Left lobe of liver (tissue), 2 donors: ENCODE measurements at regions not wholly inside any gene's neighbourhood (a gene's known extent, or its start where the extent isn't known, plus 50 kb on each side); places are given as distances from the start of the nearest gene placed in this dataset.
"Not testable (repeated sequence)": the region's sequence is repeated elsewhere in the genome, so short reads cannot be mapped to it uniquely, and the experiment has no call there.

Experiments used
- ATAC-seq: fragments of 200-7000 bp; cut with Tn5 transposase; one replicate; pipeline ENCODE4 v1.9.1; 2020; ENCODE audit warnings: mild to moderate bottlenecking, moderate library complexity
- DNase-seq: peaks from one replicate; pipeline ENCODE4 v3.0.0-alpha.2; 2020; ENCODE audit warnings: low spot score
- donor health status: DM: no; HTN: no; CAD: no; lungs with moderate emphysema.
- donor health status: DM: no; HTN: yes; CAD: no.

DNA sequence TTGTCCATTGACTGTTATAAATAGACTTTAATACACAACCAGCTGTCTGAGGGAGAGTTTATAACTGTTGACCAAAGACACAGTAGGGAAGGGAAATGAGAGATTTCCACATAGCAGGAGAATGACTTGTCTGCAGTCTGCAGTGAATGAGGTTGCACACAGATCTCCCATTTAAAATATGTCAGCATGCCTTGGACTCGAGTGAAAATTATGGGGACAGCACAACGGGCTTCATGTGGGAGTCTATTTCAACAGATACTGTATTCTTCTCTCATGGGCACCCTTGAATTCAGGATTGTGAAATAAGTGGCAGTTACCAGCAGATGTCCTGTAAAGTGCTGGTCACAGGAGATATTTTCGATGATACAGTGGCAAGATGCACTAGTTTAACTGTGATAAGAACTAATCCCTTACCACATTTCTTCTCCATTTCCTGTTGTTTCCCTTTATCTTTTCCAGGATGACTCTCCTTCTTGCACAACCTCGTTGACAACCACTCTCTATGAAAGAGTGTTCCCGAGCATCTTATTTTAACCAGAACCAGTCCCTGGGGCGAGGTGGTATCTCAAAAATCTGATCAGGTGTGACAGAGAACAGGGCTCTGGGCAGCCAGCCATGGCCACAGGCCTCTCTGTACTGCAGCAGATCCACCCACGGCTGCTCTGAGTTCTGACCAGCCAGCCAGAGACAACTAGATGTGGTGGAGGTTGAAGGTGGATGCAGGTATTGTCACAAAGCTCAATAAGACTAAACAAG lies 51.5 kb upstream of the MAP3K1 start:
- no peak for DNase-seq
- no peak for ATAC-seq

DNA sequence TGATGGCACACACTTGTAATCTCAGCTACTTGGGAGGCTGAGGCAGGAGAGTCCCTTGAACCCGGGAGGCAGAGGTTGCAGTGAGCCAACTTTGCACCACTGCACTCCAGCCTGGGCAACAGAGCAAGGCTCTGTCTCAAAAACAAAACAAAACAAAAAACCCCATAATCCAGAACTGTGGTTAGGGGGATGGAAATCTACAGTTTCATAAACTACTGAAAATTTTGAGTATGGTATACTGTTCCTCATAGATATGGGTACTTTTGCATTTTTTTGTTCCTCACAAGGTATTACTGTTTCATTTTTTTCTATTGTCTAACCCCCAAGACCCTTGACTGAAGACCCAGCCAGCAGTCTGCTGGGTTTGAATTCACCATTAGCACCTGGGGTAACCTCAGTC lies 52.2 kb upstream of the MAP3K1 start:
- DNase-seq (no peak), ATAC-seq (no peak)

DNA sequence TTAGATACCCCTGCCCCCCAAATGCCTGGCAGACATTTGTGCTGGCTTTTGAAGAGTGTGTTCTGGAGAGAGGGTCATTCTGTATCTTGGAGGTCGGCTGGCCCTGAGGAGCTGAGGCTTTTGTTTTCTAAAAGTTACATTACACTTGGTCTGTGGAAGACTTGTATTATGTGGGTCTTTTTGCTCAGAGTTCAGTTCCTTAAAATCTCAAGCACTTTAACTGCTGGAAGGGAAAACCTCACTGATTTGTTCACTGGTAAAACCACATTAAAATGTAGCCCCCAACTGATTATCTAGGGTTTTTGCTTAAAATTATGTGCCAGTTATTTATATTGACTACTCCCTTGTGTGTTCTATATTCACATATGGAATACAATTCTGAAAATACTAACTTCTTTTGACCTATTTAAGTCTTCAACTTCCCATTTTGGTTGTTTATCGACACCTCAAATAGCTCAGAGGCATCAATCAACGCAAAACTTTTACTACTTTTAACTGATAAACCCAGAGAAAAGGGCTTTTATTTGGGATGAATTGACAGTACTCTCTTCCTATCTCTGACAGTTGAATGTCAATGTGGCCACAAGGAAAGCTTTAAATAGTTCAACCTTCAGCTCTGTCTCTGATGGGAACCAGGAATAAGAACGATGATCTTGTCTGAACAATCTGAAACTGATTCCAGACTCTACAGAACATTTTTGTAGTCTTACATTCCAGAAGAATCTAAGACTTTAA lies 54.0 kb upstream of the MAP3K1 start:
- DNase-seq (no peak), ATAC-seq (no peak)

DNA sequence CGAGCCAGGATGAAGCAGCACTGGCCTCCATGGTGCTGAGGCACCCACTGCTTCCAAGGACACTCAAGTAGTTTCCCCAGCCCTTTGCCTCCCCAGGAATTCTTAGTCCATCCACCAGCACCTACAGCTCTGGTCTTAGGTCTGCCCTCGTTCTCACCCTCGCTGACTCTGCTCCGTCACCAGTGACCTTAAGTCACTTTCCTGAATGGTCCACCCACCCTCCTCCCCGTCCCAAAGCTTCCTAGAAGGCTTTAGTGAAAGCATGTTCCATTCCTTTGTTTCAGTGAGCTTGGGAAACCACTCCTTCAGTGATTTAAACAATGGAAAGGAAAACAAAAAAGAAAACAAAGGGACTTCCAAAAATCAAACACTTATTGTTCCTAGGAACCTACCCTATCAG lies 54.6 kb upstream of the MAP3K1 start:
- ATAC-seq (no peak), DNase-seq (no peak)

DNA sequence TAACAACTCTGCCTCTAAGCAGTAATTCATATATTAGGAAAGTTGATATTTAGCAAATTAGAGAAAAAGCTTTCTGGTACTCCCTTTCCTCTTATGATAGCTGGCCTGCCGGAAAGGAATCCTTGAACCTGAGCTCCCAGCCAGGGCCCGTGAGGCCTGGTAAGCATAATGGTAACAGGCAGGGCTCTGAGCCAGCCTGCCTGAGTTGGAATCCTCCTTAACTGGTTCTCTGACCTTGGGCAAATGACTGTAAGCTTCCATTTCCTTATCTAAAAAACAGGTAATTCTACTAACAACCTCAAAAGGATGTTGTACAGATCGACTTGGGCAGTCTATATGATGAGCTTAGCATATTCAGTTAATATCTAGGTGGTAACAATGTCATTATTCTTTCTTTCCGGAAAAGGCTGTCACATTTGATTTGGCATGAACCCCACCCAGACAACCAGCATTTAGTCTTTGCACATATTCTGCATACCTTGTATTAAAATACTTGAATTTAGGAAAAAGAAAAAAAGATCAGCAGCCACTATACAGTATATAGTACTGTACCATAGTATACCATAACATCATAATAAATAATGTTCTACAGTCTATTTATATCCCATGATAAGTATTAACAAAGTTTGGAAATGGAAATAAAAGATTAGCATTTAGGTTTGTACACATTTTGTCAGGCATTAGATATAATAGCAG lies 55.7 kb upstream of the MAP3K1 start:
- DNase-seq = no peak

DNA sequence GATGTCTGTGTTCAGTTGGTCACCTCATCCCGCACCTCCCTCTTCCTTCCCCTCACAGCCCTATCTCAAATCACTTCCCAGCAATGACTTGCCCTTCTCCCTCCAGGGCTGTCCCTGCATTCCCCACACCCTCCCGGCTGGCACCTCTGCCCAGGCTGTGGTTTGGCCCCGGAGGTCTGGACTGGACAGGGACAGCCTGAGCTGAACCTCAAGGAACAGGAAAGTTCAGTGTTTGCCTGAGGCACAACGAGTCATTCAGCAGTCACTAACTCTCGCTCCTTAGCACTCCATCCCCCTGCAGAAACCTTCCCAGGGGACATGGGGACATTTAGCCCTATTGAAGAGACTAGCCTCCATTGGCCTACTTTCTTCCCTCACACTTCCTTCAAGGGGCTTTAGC lies 58.3 kb upstream of the MAP3K1 start:
- no peak for DNase-seq

More for the DNA sequence above, 55.7 kb upstream of the MAP3K1 start:
- no peak for ATAC-seq

DNA sequence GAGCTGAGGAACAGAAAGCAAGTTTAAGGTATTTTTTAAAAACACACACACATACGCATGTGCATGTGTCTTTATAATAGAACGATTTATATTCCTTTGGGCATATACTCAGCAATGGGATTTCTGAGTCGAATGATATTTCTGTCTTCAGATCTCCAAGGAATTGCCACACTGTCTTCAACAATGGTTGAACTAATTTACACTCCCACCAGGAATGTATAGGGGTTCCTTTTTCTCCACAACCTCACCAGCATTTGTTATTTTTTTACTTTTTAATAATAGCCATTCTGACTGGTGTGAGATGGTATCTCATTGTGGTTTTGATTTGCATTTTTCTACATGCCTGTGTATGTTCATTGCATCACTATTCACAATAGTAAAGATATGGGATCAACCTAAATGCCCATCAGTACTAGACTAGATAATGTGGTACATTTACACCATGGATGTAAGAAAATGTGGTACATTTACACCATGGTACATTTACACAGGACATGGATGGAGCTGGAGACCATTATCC lies 60.3 kb upstream of the MAP3K1 start:
- no peak for ATAC-seq
- DNase-seq = no peak

More for the DNA sequence above, 58.3 kb upstream of the MAP3K1 start:
- no peak for ATAC-seq

DNA sequence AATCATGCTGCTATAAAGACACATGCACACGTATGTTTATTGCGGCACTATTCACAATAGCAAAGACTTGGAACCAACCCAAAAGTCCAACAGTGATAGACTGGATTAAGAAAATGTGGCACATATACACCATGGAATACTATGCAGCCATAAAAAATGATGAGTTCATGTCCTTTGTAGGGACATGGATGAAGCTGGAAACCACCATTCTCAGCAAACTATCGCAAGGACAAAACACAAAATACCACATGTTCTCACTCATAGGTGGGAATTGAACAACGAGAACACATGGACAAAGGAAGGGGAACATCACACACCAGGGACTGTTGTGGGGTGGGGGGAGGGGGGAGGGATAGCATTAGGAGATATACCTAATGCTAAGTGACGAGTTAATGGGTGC lies 61.8 kb upstream of the MAP3K1 start:
- ATAC-seq, DNase-seq: not testable (repeated sequence)

DNA sequence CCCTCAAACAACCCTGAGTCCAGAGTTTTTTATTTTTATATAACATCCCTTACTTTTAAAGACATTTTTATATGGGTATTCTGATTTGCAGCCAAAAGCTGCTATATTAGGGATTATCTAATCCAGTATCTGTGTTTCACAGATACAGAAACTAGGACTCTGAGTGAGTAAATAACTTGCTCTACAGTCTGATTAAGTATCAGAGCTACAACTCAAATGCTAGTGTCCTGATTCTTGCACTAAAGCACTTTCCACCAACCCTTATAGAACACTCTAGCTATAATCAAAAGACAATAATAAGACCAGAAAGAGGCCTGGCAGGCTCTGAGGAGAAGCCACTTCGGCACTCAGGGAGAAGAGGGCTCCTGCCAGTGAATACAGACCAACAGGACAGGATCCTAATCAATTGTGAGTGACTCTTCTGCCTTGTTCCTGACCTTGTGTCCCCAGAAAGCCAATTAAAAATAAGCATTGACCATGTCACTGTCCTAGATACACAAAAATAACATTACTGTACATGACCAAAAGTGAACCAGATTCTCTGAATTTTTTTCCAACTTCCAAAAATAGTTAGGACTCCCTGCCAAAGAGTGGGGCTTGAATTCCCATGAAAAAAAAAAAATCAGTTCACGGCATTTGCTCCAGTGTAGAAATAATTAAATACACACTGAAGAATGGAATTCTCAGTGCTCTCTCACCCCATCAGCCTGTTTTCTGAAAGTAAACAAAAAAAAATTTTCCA lies 63.6 kb upstream of the MAP3K1 start:
- no peak for DNase-seq
- ATAC-seq = peak; percentile 32

DNA sequence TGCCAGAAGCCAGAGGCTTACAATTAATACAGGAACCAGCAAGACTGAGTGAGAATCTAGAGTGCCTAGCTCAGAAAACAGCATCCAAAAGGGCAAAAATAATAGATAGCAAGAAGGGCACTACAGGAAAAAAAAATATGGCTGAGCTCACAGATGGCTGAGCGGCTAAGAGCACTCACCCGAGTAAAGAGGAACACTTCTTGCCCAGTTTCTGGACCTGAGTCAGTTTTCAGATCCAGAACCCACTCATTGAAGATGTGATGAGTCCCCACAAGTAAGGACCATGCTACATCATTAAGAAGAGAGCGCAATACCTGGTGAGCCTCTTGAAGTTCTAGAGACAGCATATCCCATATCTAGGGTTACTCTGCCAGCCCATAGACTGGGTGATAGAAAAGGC lies 65.5 kb upstream of the MAP3K1 start:
- DNase-seq = no peak
- ATAC-seq = no peak

DNA sequence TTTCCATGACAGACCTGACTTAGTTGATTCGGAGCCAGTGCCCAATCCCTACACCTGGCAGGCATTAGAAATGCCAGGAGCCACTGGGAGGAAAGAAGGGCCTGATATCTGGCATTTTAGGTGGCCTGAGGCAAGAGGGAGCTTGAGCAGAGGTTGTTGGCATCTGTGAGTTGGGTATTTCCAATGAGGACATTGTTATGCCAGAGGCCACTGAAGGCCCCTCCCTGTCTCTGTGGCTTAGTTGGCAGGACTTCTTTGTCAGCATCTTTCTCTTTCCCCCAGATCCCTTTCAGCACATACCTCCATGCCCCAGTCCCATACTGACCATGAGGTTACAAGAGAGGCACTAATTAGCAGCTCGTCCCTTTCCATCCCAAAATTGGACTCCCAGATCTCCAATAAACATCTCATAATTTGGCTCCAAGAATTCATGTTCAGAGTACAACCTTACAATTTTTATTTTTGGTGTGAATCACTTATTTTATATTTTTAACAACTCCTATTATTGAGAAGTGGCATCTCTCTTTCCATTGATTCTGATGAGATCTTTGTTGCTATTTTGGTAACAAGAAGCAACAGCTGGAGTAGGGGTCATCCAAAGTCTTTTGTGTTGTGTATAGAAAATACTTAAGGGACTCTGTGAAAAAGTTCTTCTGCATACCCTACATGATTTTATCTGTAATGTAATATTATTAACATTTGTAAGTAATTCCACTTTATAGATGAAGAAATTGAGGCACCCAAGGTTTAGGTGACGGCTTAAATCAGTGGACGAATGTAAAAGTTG lies 68.6 kb upstream of the MAP3K1 start:
- ATAC-seq (no peak), DNase-seq (no peak)

DNA sequence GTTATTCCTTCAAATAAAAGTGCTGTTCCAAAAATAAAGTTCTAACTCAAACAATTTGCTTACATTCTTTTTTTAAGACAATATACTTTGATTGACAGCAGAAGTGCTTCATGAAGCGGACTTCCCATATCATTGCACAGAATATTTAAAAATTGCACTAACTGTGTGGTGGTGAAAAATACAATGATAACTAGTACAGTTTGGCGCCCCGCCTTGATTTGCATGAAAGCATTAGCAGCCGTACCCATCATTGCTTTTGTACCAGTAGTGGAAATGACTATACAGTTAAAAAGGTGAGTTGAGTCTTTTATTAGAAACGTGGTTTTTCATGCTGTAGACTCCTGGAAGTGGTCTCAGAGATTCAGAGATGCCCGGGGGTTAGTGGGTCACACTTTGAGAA lies 69.5 kb upstream of the MAP3K1 start:
- no peak for ATAC-seq
- no peak for DNase-seq

DNA sequence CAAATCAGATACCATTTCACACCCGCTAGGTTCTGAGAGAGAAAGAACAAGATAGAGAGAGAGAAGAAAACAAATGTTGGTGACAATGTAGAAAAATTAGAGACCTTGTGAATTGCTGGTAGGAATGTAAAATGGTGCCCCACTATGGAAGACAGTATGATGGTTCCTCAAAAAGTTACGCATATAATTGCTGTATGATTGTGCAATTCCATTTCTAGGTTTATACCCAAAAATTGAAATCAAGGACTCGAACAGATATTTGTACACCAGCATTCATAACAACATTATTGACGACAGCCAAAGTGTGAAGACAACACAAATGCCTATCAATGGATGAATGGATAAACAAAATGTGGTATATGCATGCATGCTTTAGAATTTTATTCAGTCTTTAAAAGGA lies 74.5 kb upstream of the MAP3K1 start:
- DNase-seq = no peak
- no peak for ATAC-seq

DNA sequence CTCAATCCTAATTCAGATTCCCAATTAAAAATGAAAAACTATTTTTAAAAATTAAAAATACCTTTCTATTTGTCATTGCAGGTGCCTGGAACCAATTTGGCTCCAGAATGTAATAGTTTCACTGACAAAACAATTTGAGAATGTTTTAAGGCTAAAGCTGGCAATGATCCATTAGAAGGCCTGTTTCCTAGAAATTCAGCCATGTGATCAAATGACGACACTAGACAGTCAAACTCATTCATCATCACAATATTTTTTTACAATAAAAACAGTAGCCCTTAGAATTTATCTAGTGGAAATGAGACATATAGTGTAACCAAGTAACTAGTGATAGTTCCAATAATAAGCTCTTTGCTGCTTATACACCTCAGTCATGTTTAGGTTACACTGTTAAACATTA lies 75.4 kb upstream of the MAP3K1 start:
- no peak for ATAC-seq

DNA sequence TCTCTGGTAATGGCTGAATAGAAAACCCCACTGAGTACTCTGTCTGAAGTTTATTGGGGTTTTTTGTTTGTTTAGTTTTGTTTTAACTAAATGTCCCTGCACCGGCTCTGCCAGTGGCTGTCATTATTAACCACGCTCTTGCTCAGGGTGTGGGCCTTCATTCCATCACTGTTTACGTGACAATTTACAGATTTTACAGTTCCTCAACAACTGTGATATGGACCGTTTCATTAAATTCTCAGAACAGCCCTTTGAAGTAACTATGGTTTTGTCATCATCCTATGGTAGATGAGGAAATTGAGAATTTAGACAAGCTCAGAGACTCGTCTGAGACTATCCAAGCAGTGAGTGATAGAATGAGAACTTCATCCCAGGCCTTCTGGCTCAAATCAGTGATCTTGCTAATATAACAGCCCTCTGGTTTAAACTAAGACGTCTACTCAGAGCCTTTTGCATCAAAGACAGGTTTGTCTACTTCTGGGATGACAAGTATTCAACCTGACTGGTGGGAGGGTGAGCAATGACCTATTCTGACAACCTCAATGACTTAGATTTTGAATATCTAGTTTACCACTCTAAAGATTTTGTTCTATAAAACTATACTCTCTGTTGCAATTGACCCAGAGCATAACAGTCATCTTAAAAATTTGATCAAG lies 77.3 kb upstream of the MAP3K1 start:
- DNase-seq = no peak
- no peak for ATAC-seq

More for the DNA sequence above, 75.4 kb upstream of the MAP3K1 start:
- DNase-seq = no peak

DNA sequence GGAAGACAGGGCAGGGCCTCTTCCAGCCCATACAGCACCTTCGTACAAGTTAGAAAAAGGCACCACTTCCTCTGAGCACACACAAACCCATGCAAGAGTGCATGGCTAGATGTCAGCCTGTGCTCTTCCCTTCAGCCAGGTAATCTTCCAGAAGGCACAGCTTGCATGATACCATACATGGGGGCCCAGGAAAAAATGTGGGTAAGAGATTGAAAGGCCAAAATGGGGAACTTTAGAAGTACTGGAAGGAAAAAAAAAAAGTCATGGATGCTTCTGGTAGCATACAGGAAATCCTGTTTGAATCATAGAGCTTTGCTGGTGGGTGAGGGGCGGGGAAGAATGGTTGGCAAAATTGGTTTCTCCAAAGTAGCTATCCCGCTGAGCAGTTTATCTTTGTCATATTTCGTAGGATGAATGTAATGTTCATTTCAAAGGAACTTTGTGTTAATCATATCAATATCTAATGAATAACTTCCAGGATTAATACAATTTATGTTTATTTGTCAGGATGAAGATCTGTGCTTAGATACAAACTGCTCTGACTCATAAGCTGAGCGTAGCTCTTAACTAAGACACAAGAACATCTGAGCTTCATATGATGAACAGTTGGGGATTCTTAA lies 78.2 kb upstream of the MAP3K1 start:
- no peak for ATAC-seq
- DNase-seq = no peak

DNA sequence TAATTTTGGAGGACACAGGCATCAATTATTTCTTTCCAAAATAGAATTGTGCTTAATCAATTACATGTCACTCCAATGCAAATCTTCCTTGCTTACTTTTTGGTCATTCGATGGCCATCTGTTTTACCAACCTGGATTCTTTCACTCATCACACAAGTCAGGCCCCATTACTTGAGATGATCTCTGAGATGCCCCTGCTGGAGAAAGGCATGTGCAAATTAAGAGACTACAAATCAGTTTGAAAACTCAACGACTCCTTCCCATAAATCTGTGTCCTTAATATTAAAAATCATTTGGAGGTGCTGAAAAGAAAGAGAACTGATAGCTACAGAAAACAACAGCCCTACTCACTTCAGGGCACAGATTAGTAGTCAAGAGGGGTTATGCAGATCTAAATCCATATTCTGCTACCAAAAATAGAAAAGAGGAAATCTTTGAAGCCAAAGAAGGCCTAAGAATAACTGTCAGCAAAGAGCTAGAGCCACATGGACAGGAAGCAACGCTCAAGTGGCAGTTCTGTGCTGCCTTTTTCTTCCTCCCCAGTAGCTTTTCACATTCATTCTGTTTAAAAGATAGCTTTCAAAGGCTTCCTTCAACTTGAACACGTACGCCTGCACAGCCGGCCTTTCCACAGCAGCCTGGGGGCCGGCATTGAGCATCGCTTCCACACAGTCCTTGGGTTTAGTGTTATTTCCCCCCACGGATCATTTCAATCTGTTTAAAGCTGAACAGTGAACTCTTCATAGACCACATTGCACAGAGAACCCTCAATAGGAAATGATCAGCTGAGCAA lies 79.3 kb upstream of the MAP3K1 start:
- DNase-seq (no peak), ATAC-seq (peak; percentile 19)

DNA sequence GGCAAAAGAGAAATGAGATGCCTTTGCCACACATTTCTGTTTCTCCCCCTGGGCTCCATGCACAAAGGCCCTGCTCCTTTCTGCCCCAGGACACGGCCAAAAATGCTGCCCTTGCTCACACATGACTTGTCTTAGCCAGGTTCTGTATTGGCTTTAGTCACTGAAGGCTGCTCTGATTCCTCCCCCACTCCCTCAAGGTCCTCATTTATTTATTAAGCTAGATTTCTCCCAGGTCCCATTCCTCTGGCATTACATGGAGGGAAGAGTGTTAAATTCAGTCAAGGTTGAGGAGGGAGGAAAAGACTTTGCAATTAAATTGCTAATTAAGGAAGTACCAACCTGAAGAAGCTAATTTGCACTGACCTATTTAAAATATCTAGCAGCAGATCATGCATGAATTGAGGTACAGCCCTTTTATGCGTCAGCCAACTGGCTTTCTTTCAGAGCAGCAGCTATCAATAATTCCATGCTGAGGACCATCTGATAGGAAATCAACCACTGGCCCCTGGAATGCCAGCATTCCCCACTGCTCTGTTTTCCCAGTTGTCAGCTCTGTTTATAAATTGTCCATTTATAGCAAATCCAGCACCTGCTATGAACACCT lies 81.2 kb upstream of the MAP3K1 start:
- no peak for DNase-seq
- ATAC-seq = no peak
